ENCODE measurements at regions not wholly inside any gene's neighbourhood (a gene's known extent, or its start where the extent isn't known, plus 50 kb on each side); places are given as distances from the start of the nearest gene placed in this dataset.

DNA sequence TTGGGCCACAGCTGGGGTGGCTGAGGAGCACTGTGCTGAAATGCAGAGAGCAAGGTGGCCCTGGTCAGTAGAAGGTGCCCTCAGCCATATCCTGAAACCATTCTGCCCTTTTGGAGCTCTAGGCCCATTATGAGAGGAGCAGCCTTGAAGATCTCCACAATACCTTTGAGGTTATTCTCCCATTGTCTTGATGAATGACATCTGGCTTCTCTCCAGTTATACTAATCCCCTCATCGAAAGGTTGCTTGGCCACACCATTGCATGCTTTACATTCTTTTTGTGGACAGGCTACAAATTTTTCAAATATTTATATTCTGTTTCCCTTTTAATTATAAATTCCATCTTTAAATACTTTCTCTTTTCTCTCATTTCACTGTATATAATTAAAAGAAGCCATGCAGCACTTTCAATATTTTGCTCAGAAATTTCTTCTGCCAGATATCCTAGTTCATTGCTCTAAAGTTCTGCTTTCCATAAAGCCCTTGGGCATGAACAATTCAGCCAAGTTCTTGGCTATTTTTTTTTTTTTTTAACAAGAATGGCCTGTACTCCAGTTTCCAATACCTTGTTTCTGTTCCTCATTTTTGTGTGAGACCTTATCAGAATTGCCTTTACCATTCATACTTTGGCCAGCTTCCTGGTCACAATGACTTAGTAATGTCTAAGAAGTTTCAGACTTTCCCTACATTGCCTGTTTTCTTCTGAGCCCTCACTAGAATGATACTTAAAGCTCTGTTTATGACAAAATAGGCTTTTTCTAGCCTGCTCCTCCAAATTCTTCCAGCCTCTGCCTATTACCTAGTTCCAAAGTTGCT, 138.9 kb upstream of the SGO1 start:
- no peak overlapping the region for H3K27ac ChIP-seq (ENCODE audit: extremely low read depth, low read depth, low read length)
- ChIA-PET POLR2A (no interaction called here), CTCF (interaction anchor here (0.7 kb wide), 1 partner anchor 441 kb away, joined by 5 read pairs; no protein-coding TSS in a partner anchor)
- no peaks in the 10 kb centered on the region for H3K4me1 ChIP-seq (ENCODE audit: control insufficient read depth, insufficient read depth, low read length)
- H3K4me3 ChIP-seq (ENCODE audit: low read depth, low read length), result no peak overlapping the region
- H3K9me3 ChIP-seq (ENCODE audit: control insufficient read depth, insufficient read depth, low read depth, low read length), result no peaks in the 10 kb centered on the region
- H3K36me3 ChIP-seq (ENCODE audit: control insufficient read depth in 2 of 2, insufficient read depth in 1 of 2, low read length in 2 of 2), result no peaks in the 10 kb centered on the region
- TF ChIP-seq, protein P1, sequence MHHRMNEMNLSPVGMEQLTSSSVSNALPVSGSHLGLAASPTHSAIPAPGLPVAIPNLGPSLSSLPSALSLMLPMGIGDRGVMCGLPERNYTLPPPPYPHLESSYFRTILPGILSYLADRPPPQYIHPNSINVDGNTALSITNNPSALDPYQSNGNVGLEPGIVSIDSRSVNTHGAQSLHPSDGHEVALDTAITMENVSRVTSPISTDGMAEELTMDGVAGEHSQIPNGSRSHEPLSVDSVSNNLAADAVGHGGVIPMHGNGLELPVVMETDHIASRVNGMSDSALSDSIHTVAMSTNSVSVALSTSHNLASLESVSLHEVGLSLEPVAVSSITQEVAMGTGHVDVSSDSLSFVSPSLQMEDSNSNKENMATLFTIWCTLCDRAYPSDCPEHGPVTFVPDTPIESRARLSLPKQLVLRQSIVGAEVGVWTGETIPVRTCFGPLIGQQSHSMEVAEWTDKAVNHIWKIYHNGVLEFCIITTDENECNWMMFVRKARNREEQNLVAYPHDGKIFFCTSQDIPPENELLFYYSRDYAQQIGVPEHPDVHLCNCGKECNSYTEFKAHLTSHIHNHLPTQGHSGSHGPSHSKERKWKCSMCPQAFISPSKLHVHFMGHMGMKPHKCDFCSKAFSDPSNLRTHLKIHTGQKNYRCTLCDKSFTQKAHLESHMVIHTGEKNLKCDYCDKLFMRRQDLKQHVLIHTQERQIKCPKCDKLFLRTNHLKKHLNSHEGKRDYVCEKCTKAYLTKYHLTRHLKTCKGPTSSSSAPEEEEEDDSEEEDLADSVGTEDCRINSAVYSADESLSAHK (tag by site-specific recombination; IDR thresholded peaks at IDR 0.05), result no peak
- TF ChIP-seq ZNF391 (tag by site-specific recombination; IDR thresholded peaks at IDR 0.05; ENCODE audit: borderline replicate concordance, low read depth) (no peak), SP2 (tag by site-specific recombination; IDR thresholded peaks at IDR 0.05) (no peak), BCL11B (tag by site-specific recombination; IDR thresholded peaks at IDR 0.05; ENCODE audit: low read depth) (no peak), ZNF274 (IDR thresholded peaks at IDR 0.05; ENCODE audit: low read length) (no peak), ZNF274 (tag by site-specific recombination; IDR thresholded peaks at IDR 0.05; ENCODE audit: borderline replicate concordance) (no peak), ZNF239 (tag by site-specific recombination; IDR thresholded peaks at IDR 0.05) (no peak), YY2 (tag by site-specific recombination; IDR thresholded peaks at IDR 0.05) (no peak), ZNF26 (tag by site-specific recombination; IDR thresholded peaks at IDR 0.05) (no peak), ZNF155 (tag by site-specific recombination; IDR thresholded peaks at IDR 0.05) (no peak), ZNF184 (tag by site-specific recombination; IDR thresholded peaks at IDR 0.05) (no peak), BCL11A (tag by site-specific recombination; IDR thresholded peaks at IDR 0.05; ENCODE audit: low read depth) (no peak), ZNF76 (tag by site-specific recombination; IDR thresholded peaks at IDR 0.05; ENCODE audit: borderline replicate concordance, low read depth) (no peak), ZNF292 (tag by site-specific recombination; IDR thresholded peaks at IDR 0.05; ENCODE audit: borderline replicate concordance, low read depth) (no peak), ZFP37 (tag by site-specific recombination; IDR thresholded peaks at IDR 0.05) (no peak), ZFP69B (tag by site-specific recombination; IDR thresholded peaks at IDR 0.05) (no peak)
- TF ChIP-seq, protein P2, sequence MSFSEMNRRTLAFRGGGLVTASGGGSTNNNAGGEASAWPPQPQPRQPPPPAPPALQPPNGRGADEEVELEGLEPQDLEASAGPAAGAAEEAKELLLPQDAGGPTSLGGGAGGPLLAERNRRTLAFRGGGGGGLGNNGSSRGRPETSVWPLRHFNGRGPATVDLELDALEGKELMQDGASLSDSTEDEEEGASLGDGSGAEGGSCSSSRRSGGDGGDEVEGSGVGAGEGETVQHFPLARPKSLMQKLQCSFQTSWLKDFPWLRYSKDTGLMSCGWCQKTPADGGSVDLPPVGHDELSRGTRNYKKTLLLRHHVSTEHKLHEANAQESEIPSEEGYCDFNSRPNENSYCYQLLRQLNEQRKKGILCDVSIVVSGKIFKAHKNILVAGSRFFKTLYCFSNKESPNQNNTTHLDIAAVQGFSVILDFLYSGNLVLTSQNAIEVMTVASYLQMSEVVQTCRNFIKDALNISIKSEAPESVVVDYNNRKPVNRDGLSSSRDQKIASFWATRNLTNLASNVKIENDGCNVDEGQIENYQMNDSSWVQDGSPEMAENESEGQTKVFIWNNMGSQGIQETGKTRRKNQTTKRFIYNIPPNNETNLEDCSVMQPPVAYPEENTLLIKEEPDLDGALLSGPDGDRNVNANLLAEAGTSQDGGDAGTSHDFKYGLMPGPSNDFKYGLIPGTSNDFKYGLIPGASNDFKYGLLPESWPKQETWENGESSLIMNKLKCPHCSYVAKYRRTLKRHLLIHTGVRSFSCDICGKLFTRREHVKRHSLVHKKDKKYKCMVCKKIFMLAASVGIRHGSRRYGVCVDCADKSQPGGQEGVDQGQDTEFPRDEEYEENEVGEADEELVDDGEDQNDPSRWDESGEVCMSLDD (tag by site-specific recombination; IDR thresholded peaks at IDR 0.05), result no peak
- TF ChIP-seq, protein P3, sequence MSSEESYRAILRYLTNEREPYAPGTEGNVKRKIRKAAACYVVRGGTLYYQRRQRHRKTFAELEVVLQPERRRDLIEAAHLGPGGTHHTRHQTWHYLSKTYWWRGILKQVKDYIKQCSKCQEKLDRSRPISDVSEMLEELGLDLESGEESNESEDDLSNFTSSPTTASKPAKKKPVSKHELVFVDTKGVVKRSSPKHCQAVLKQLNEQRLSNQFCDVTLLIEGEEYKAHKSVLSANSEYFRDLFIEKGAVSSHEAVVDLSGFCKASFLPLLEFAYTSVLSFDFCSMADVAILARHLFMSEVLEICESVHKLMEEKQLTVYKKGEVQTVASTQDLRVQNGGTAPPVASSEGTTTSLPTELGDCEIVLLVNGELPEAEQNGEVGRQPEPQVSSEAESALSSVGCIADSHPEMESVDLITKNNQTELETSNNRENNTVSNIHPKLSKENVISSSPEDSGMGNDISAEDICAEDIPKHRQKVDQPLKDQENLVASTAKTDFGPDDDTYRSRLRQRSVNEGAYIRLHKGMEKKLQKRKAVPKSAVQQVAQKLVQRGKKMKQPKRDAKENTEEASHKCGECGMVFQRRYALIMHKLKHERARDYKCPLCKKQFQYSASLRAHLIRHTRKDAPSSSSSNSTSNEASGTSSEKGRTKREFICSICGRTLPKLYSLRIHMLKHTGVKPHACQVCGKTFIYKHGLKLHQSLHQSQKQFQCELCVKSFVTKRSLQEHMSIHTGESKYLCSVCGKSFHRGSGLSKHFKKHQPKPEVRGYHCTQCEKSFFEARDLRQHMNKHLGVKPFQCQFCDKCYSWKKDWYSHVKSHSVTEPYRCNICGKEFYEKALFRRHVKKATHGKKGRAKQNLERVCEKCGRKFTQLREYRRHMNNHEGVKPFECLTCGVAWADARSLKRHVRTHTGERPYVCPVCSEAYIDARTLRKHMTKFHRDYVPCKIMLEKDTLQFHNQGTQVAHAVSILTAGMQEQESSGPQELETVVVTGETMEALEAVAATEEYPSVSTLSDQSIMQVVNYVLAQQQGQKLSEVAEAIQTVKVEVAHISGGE (tag by site-specific recombination; conservative IDR thresholded peaks at IDR 0.05; ENCODE audit: low read depth), result no peak
